ENCODE measurements at regions not wholly inside any gene's neighbourhood (a gene's known extent, or its start where the extent isn't known, plus 50 kb on each side); places are given as distances from the start of the nearest gene placed in this dataset.

- Histone ChIP-seq H3K9me3 (no peaks in the 10 kb centered on the region), H3K36me3 (no peaks in the 10 kb centered on the region), H3K27me3 (no peaks in the 10 kb centered on the region), H3K4me3 (no peak overlapping the region), H3K27ac (no peak overlapping the region), H3K4me1 (no peaks in the 10 kb centered on the region)
- DNase-seq, result no peak
- TF ChIP-seq CTCF (IDR thresholded peaks at IDR 0.05 in 4 of 5, conservative IDR thresholded peaks at IDR 0.05 in 1 of 5), result no peak
- TF ChIP-seq POLR2A (IDR thresholded peaks at IDR 0.05), result no peak
- in situ Hi-C loops (cut with MboI; ENCODE audit: low sequenced_read_pairs in 4 of 4) (no loop called here), intact Hi-C loops (cut with DNase I; ENCODE audit: low total_unique reads) (no loop called here)
- no peak for ATAC-seq
Observed at GRCh38 chrX:109872021-109872732, 130.7 kb upstream of the TMEM164 start.

GRCh38 chrX:109873574-109873973 is 129.3 kb upstream of the TMEM164 start:
- intact Hi-C loops (cut with DNase I; ENCODE audit: low total_unique reads), result no loop called here
- ATAC-seq, result no peak

GRCh38 chrX:109873983-109874382 is 128.9 kb upstream of the TMEM164 start:
- intact Hi-C loops (cut with DNase I; ENCODE audit: low total_unique reads) (no loop called here), in situ Hi-C loops (cut with MboI; ENCODE audit: low sequenced_read_pairs in 4 of 4) (no loop called here)
- no peak overlapping the region for H3K27ac ChIP-seq
- no peaks in the 10 kb centered on the region for H3K9me3 ChIP-seq
- TF ChIP-seq CTCF (IDR thresholded peaks at IDR 0.05 in 4 of 5, conservative IDR thresholded peaks at IDR 0.05 in 1 of 5) (no peak), POLR2A (IDR thresholded peaks at IDR 0.05) (no peak)
- no peaks in the 10 kb centered on the region for H3K4me1 ChIP-seq
- no peak overlapping the region for H3K4me3 ChIP-seq
- ATAC-seq (no peak), DNase-seq (no peak)
- H3K36me3 ChIP-seq, result no peaks in the 10 kb centered on the region
- no peaks in the 10 kb centered on the region for H3K27me3 ChIP-seq

More at GRCh38 chrX:109873574-109873973, 129.3 kb upstream of the TMEM164 start:
- Histone ChIP-seq H3K4me3 (no peak overlapping the region), H3K4me1 (no peaks in the 10 kb centered on the region), H3K27ac (no peak overlapping the region), H3K36me3 (no peaks in the 10 kb centered on the region), H3K27me3 (no peaks in the 10 kb centered on the region), H3K9me3 (no peaks in the 10 kb centered on the region)
- in situ Hi-C loops (cut with MboI; ENCODE audit: low sequenced_read_pairs in 4 of 4), result no loop called here
- DNase-seq, result no peak
- TF ChIP-seq CTCF (IDR thresholded peaks at IDR 0.05 in 4 of 5, conservative IDR thresholded peaks at IDR 0.05 in 1 of 5), result no peak
- TF ChIP-seq POLR2A (IDR thresholded peaks at IDR 0.05), result no peak

- Histone ChIP-seq H3K36me3 (no peaks in the 10 kb centered on the region), H3K4me1 (no peaks in the 10 kb centered on the region), H3K27me3 (no peaks in the 10 kb centered on the region), H3K4me3 (no peak overlapping the region), H3K9me3 (no peaks in the 10 kb centered on the region), H3K27ac (no peak overlapping the region)
- intact Hi-C loops (cut with DNase I; ENCODE audit: low total_unique reads), result no loop called here
- ATAC-seq (no peak), DNase-seq (no peak)
- no peak for TF ChIP-seq CTCF (IDR thresholded peaks at IDR 0.05 in 4 of 5, conservative IDR thresholded peaks at IDR 0.05 in 1 of 5)
- no peak for TF ChIP-seq POLR2A (IDR thresholded peaks at IDR 0.05)
- in situ Hi-C loops (cut with MboI; ENCODE audit: low sequenced_read_pairs in 4 of 4), result no loop called here
Observed at GRCh38 chrX:109874548-109874947, 128.4 kb upstream of the TMEM164 start.

GRCh38 chrX:109875831-109876230 is 127.1 kb upstream of the TMEM164 start:
- Histone ChIP-seq H3K36me3 (no peaks in the 10 kb centered on the region), H3K9me3 (no peaks in the 10 kb centered on the region), H3K27me3 (no peaks in the 10 kb centered on the region), H3K27ac (no peak overlapping the region), H3K4me3 (no peak overlapping the region), H3K4me1 (no peaks in the 10 kb centered on the region)
- TF ChIP-seq POLR2A (IDR thresholded peaks at IDR 0.05) (no peak), CTCF (IDR thresholded peaks at IDR 0.05 in 4 of 5, conservative IDR thresholded peaks at IDR 0.05 in 1 of 5) (no peak)
- in situ Hi-C loops (cut with MboI; ENCODE audit: low sequenced_read_pairs in 4 of 4), result loop anchor here in 3 of 4 donors (25.0 kb wide), 1 partner anchor 389 kb away; the partner anchor contains the start of gene GUCY2F (in 3 of the 3)
- no peak for DNase-seq
- ATAC-seq, result no peak
- intact Hi-C loops (cut with DNase I; ENCODE audit: low total_unique reads), result no loop called here
